Activated naive CD4-positive, alpha-beta T cell treated with anti-CD3 and anti-CD28 coated beads for 36 hours (primary cell): ENCODE measurements at regions not wholly inside any gene's neighbourhood (a gene's known extent, or its start where the extent isn't known, plus 50 kb on each side); places are given as distances from the start of the nearest gene placed in this dataset.
"Not testable (repeated sequence)": the region's sequence is repeated elsewhere in the genome, so short reads cannot be mapped to it uniquely, and the experiment has no call there.

Experiments used
- CTCF ChIA-PET: fragments of 350-600 bp; sonication (Branson Sonifier 250); formaldehyde crosslinking; loops from one replicate; lab custom pipeline; 2021; ENCODE audit warnings: antibody characterized with exemption; lab: Charles Lee
- DNase-seq: peaks from one replicate; pipeline ENCODE4 v3.0.0-alpha.2; 2020
- H3K27ac Mint-ChIP-seq: one replicate; pipeline ENCODE4 v1.8.0; 2021; ENCODE audit warnings: mild to moderate bottlenecking, mixed read lengths
- H3K27me3 Mint-ChIP-seq: one replicate; pipeline ENCODE4 v1.8.0; 2021; ENCODE audit warnings: low read depth, mixed read lengths
- H3K36me3 Mint-ChIP-seq: one replicate; pipeline ENCODE4 v1.8.0; 2021; ENCODE audit warnings: low read depth, mixed read lengths
- H3K4me1 Mint-ChIP-seq: one replicate; pipeline ENCODE4 v1.8.0; 2021; ENCODE audit warnings: low read depth, mixed read lengths
- H3K4me3 Mint-ChIP-seq: one replicate; pipeline ENCODE4 v1.8.0; 2021; ENCODE audit warnings: mild to moderate bottlenecking, moderate library complexity, mixed read lengths
- H3K9me3 Mint-ChIP-seq: one replicate; pipeline ENCODE4 v1.8.0; 2021; ENCODE audit warnings: mixed read lengths
- intact Hi-C: fragments of 100-400 bp; cut with micrococcal nuclease; formaldehyde crosslinking; loops from one replicate; pipeline ENCODE4 v1.15.1; 2023

GRCh38 chr10:63801166-63801565 is 280.0 kb downstream of the REEP3 start:
- Mint-ChIP-seq H3K9me3 (no peaks in the 10 kb centered on the region), H3K4me1 (peaks cover 8% of the 10 kb centered on the region), H3K4me3 (no peak overlapping the region), H3K27ac (no peak overlapping the region), H3K36me3 (no peaks in the 10 kb centered on the region), H3K27me3 (peaks cover 11% of the 10 kb centered on the region)
- CTCF ChIA-PET = no interaction called here
- DNase-seq = no peak
- intact Hi-C loops = no loop called here

DNA sequence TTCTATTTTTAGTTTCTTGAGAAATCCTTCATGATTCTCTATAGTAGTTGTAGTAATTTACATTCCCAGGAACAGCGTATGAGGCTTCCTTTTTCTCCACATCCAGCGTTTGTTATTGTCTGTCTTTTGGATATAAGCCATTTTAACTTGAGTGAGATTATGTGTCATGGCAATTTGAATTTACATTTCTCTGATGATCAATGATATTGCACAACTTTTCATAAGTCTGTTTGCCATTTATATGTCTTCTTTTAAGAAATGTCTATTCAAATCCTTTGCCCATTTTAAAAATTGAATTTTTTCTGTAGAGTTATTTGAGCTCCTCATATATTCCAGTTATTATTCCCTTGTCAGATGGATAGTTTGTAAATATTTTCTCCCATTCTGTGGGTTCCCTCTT is 285.1 kb downstream of the REEP3 start:
- no peak overlapping the region for H3K27ac Mint-ChIP-seq
- H3K4me3 Mint-ChIP-seq = no peak overlapping the region
- intact Hi-C loops = no loop called here
- H3K9me3 Mint-ChIP-seq = peaks cover 8% of the 10 kb centered on the region
- no peak for DNase-seq
- no peaks in the 10 kb centered on the region for H3K4me1 Mint-ChIP-seq
- CTCF ChIA-PET = interaction anchor here (0.9 kb wide), 1 partner anchor 14 kb away, joined by 3 read pairs; no protein-coding TSS in a partner anchor
- peaks cover 6% of the 10 kb centered on the region for H3K27me3 Mint-ChIP-seq
- H3K36me3 Mint-ChIP-seq = no peaks in the 10 kb centered on the region

DNA sequence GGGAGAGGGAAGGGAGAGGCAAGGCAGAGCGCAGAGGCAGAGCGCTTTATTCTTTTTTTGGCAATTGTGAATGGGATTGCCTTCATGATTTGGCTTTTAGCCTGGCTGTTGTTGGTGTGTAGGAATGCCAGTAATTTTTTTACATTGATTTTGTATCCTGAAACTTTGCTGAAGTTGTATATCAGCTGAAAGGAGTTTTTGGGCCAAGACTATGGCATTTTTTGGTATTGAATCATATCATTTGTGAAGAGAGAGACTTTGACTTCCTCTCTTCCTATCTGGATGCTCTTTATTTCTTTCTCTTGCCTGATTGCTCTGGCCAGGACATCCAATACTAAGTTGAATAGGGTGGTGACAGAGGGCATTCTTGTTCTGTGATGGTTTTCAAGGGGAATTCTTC is 291.3 kb downstream of the REEP3 start:
- CTCF ChIA-PET = no interaction called here
- DNase-seq = no peak
- intact Hi-C loops = no loop called here
- Mint-ChIP-seq H3K9me3 (peaks cover 5% of the 10 kb centered on the region), H3K4me3 (no peak overlapping the region), H3K27ac (no peak overlapping the region), H3K27me3 (peaks cover 10% of the 10 kb centered on the region), H3K36me3 (no peaks in the 10 kb centered on the region), H3K4me1 (no peaks in the 10 kb centered on the region)

- peaks cover 32% of the 10 kb centered on the region for H3K27me3 Mint-ChIP-seq
- H3K9me3 Mint-ChIP-seq = no peaks in the 10 kb centered on the region
- no peak overlapping the region for H3K4me3 Mint-ChIP-seq
- H3K4me1 Mint-ChIP-seq = no peaks in the 10 kb centered on the region
- peak; percentile 43 for DNase-seq
- H3K36me3 Mint-ChIP-seq = no peaks in the 10 kb centered on the region
- CTCF ChIA-PET = interaction anchor here (0.6 to 1.4 kb wide), 6 partner anchors 10 to 116 kb away, joined by 3 to 7 read pairs (median 4); no protein-coding TSS in a partner anchor
- no peak overlapping the region for H3K27ac Mint-ChIP-seq
- intact Hi-C loops = loop anchor here (5.0 kb wide), 1 partner anchor 653 kb away; no protein-coding TSS in a partner anchor
Measured at GRCh38 chr10:63819753-63820329, 298.6 kb downstream of the REEP3 start.

- no peaks in the 10 kb centered on the region for H3K9me3 Mint-ChIP-seq
- CTCF ChIA-PET = no interaction called here
- H3K27me3 Mint-ChIP-seq = peaks cover 36% of the 10 kb centered on the region
- H3K4me3 Mint-ChIP-seq = no peak overlapping the region
- no peaks in the 10 kb centered on the region for H3K4me1 Mint-ChIP-seq
- intact Hi-C loops = no loop called here
- H3K36me3 Mint-ChIP-seq = no peaks in the 10 kb centered on the region
- no peak for DNase-seq
- H3K27ac Mint-ChIP-seq = no peak overlapping the region
Measured at GRCh38 chr10:63822496-63822895, 301.3 kb downstream of the REEP3 start.

GRCh38 chr10:63825111-63825510 is 303.9 kb downstream of the REEP3 start:
- peaks cover 34% of the 10 kb centered on the region for H3K27me3 Mint-ChIP-seq
- H3K9me3 Mint-ChIP-seq = no peaks in the 10 kb centered on the region
- no peak for DNase-seq
- CTCF ChIA-PET = no interaction called here
- no peaks in the 10 kb centered on the region for H3K36me3 Mint-ChIP-seq
- no peaks in the 10 kb centered on the region for H3K4me1 Mint-ChIP-seq
- no peak overlapping the region for H3K27ac Mint-ChIP-seq
- intact Hi-C loops = no loop called here
- no peak overlapping the region for H3K4me3 Mint-ChIP-seq

GRCh38 chr10:63825766-63826165 is 304.6 kb downstream of the REEP3 start:
- Mint-ChIP-seq H3K27ac (no peak overlapping the region), H3K36me3 (no peaks in the 10 kb centered on the region), H3K9me3 (no peaks in the 10 kb centered on the region), H3K4me1 (no peaks in the 10 kb centered on the region), H3K4me3 (no peak overlapping the region), H3K27me3 (peaks cover 31% of the 10 kb centered on the region)
- no peak for DNase-seq
- intact Hi-C loops = no loop called here
- CTCF ChIA-PET = no interaction called here

DNA sequence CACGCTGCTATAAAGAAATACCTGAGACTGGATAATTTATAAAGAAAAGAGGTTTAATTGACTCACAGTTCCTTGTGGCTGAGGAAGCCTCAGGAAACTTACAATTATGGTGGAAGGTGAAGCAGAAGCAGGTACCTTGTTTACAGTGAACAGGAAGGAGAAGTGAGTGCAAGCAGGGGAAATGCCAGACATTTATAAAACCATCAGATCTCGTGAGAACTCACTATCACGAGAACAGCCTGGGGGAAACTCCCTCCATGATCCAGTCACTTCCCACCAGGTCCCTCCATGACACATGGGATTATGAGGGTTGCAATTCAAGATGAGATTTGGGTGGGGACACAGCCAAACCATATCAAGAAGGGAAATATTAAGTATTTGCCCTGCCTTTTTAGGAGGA is 305.8 kb downstream of the REEP3 start:
- H3K4me1 Mint-ChIP-seq, DNase-seq, H3K36me3 Mint-ChIP-seq, CTCF ChIA-PET, intact Hi-C loops, H3K27ac Mint-ChIP-seq, H3K9me3 Mint-ChIP-seq, H3K4me3 Mint-ChIP-seq: not testable (repeated sequence)
- H3K27me3 Mint-ChIP-seq = peaks cover 28% of the 10 kb centered on the region

GRCh38 chr10:63829020-63829419 is 307.8 kb downstream of the REEP3 start:
- no peaks in the 10 kb centered on the region for H3K4me1 Mint-ChIP-seq
- H3K4me3 Mint-ChIP-seq = no peak overlapping the region
- H3K36me3 Mint-ChIP-seq = no peaks in the 10 kb centered on the region
- H3K27ac Mint-ChIP-seq = no peak overlapping the region
- H3K9me3 Mint-ChIP-seq = no peaks in the 10 kb centered on the region
- intact Hi-C loops = no loop called here
- CTCF ChIA-PET = interaction anchor here (1.3 kb wide), 1 partner anchor 9 kb away, joined by 4 read pairs; no protein-coding TSS in a partner anchor
- peaks cover 17% of the 10 kb centered on the region for H3K27me3 Mint-ChIP-seq
- DNase-seq = no peak

DNA sequence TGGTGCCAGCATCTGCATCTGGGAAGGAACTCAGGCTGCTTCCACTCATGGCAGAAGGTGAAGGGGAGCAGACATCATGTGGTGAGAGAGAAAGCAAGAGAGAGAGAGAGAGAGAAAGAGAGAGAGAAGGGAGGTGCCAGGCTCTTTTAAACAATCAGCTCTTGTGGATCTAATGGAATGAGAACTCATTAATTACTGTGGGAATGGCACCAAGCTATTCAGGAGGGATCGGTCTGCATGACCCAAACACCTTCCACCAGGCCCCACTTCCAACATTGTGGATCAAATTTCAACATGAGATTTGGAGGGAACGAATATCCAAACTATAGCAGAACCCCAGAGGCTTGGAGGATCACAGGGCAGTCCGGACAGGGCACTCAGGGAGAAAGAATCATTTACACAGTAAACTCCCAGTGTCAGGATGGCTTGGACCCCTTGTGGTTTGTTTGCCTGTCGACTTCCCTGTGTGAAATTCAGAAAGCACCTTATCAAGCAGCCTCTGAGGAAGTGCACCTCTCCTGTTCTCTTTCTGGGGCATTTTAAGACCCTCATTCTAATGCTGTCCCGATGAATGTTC is 308.5 kb downstream of the REEP3 start:
- intact Hi-C loops = no loop called here
- no peak for DNase-seq
- H3K4me3 Mint-ChIP-seq = no peak overlapping the region
- no peak overlapping the region for H3K27ac Mint-ChIP-seq
- H3K27me3 Mint-ChIP-seq = peaks cover 11% of the 10 kb centered on the region
- H3K4me1 Mint-ChIP-seq = no peaks in the 10 kb centered on the region
- H3K36me3 Mint-ChIP-seq = no peaks in the 10 kb centered on the region
- CTCF ChIA-PET = interaction anchor here (1.3 kb wide), 1 partner anchor 10 kb away, joined by 4 read pairs; no protein-coding TSS in a partner anchor
- H3K9me3 Mint-ChIP-seq = no peaks in the 10 kb centered on the region

DNA sequence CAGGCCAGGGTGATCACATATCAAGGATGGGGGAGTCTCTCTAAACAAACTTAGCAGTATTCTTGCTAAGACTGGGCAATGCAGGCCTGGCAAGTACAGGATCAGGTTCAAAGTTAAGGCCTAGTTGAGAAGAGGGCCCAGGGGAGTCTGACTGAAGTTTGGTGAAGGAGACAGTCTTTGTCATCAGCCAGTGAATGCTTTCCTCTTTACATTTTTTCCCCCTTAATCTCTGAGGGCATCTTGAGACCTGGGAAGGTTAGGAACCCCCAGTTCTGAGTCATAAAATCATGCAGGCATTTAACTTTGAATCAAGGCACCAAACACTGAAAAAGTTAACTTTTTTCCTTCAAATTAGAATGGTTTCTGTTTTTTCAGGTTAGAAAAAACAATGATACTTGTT is 311.5 kb downstream of the REEP3 start:
- CTCF ChIA-PET = interaction anchor here (1.4 kb wide), 1 partner anchor 34 kb away, joined by 6 read pairs; no protein-coding TSS in a partner anchor
- no peak overlapping the region for H3K27ac Mint-ChIP-seq
- H3K4me3 Mint-ChIP-seq = no peak overlapping the region
- H3K36me3 Mint-ChIP-seq = no peaks in the 10 kb centered on the region
- H3K4me1 Mint-ChIP-seq = no peaks in the 10 kb centered on the region
- no peak for DNase-seq
- H3K9me3 Mint-ChIP-seq = no peaks in the 10 kb centered on the region
- intact Hi-C loops = no loop called here
- H3K27me3 Mint-ChIP-seq = peaks cover 4% of the 10 kb centered on the region

DNA sequence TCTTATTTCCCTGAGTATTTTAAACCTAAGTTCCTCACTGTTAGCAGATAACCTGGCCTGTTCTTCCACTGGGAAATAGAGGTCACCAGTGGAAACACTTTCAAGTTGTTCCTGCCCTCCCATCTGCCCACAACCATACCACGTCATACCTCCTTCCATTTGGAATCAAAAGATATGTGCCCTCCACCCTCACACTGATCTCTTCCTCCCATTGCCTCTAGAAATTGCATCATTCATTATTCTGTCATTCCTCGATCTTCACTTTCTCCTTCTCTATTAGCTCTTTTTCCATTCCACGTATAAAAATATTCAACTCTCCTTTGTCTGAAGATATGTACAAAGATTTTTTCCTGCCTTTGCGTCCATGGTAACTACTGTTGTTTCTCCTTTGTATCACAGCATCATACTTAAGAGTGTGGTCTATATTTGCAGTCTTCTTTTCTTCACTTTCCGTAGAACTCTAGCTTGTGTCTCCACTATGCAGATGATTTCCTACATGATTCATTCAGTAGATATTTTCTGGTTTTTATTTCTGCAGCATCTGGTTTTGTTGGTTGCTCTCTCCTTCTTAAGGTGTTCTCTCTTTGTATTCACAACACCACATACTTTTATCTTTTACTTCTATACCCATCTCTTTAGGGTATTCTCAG is 312.3 kb downstream of the REEP3 start:
- no peak overlapping the region for H3K27ac Mint-ChIP-seq
- no peak overlapping the region for H3K4me3 Mint-ChIP-seq

More for the DNA sequence above, 312.3 kb downstream of the REEP3 start:
- CTCF ChIA-PET = interaction anchor here (0.7 kb wide), 1 partner anchor 33 kb away, joined by 3 read pairs; no protein-coding TSS in a partner anchor
- intact Hi-C loops = no loop called here
- Mint-ChIP-seq H3K9me3 (no peaks in the 10 kb centered on the region), H3K4me1 (no peaks in the 10 kb centered on the region), H3K36me3 (no peaks in the 10 kb centered on the region), H3K27me3 (peaks cover 4% of the 10 kb centered on the region)
- DNase-seq = no peak
